ENCODE measurements at regions not wholly inside any gene's neighbourhood (a gene's known extent, or its start where the extent isn't known, plus 50 kb on each side); places are given as distances from the start of the nearest gene placed in this dataset.

DNA sequence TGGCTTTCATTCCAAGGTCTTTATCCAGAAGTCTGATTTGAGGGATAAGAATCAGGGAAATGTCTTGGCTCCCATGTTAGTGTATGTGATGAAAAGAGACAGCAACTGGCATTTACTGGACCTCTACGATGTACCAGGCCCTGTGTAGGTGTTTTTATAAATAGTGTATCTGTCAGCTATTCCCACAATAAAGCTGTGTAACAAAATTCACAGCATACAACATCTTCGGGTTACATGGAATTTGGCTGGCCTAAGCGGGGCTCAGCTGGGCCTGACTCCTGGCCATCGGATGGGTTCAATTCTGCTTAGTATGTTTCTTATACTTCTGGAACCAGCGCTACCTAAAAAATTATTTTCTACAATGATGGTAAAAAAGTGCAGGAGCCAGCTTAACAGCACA, 128.2 kb downstream of the SNX5 start:
- Histone ChIP-seq H3K36me3 (no peaks in the 10 kb centered on the region), H3K4me1 (peaks cover 5 to 12% of the 10 kb centered on the region in 2 donors), H3K9me3 (no peaks in the 10 kb centered on the region), H3K4me3 (no peak overlapping the region), H3K27ac (no peak overlapping the region), H3K27me3 (no peaks in the 10 kb centered on the region)
- DNase-seq (ENCODE audit: low spot score in 2 of 2) = no peak
- TF ChIP-seq POLR2A (IDR thresholded peaks at IDR 0.05) (no peak), POLR2AphosphoS5 (IDR thresholded peaks at IDR 0.05) (no peak)
- TF ChIP-seq, protein P1, sequence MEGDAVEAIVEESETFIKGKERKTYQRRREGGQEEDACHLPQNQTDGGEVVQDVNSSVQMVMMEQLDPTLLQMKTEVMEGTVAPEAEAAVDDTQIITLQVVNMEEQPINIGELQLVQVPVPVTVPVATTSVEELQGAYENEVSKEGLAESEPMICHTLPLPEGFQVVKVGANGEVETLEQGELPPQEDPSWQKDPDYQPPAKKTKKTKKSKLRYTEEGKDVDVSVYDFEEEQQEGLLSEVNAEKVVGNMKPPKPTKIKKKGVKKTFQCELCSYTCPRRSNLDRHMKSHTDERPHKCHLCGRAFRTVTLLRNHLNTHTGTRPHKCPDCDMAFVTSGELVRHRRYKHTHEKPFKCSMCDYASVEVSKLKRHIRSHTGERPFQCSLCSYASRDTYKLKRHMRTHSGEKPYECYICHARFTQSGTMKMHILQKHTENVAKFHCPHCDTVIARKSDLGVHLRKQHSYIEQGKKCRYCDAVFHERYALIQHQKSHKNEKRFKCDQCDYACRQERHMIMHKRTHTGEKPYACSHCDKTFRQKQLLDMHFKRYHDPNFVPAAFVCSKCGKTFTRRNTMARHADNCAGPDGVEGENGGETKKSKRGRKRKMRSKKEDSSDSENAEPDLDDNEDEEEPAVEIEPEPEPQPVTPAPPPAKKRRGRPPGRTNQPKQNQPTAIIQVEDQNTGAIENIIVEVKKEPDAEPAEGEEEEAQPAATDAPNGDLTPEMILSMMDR (IDR thresholded peaks at IDR 0.05) = no peak
- intact Hi-C loops (cut with DNase I; ENCODE audit: low total_unique reads) = loop anchor here (10.0 kb wide), 1 partner anchor 1044 kb away; no protein-coding TSS in a partner anchor

DNA sequence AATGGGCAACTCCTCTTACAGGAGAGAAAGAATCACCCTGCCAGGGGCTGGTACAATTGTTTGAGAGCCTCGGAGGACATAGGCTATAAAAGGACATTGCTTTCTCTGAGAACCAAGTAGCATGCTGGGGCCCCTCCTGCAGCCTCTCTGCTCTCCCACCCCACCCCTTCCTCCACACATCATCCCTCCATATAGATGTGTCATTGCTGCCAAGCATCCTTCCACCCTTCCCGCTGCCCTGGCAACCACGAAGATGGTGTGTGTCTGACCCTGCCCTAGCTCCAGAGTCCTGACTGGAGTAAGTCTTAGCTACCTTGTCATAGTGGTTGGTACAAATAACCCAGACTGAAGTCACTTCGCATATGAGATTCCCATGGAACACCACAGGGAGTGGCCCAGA, 129.7 kb downstream of the SNX5 start:
- H3K27me3 ChIP-seq = no peaks in the 10 kb centered on the region
- intact Hi-C loops (cut with DNase I; ENCODE audit: low total_unique reads) = no loop called here
- peaks cover 5 to 13% of the 10 kb centered on the region in 2 donors for H3K4me1 ChIP-seq
- H3K36me3 ChIP-seq = no peaks in the 10 kb centered on the region
- DNase-seq (ENCODE audit: low spot score in 2 of 2) = no peak
- H3K4me3 ChIP-seq = no peak overlapping the region
- H3K27ac ChIP-seq = no peak overlapping the region
- H3K9me3 ChIP-seq = no peaks in the 10 kb centered on the region
- no peak for TF ChIP-seq POLR2AphosphoS5 (IDR thresholded peaks at IDR 0.05)
- TF ChIP-seq POLR2A (IDR thresholded peaks at IDR 0.05) = no peak
- TF ChIP-seq, protein P1 (IDR thresholded peaks at IDR 0.05) = no peak

DNA sequence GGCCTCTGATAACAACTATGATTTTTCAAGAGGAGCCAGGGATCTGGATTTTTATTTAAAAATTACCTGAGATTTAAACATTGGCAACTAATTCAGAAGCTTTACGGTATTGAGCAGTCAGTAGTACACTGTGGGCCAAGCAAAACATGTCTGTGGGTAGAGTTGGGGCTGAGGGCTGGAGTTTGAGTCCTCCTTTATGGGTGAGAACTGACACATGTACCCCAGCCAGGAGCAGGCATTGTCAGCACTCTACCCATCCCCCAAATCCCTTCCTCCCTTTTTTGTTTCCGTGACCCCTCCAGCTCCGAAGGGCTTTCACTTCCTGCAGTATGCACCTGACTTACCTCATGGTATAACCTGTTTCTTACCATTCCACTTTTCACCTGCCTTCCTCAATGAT, 131.4 kb downstream of the SNX5 start:
- Histone ChIP-seq H3K27me3 (no peaks in the 10 kb centered on the region), H3K4me1 (peaks cover 0 to 7% of the 10 kb centered on the region in 2 donors), H3K36me3 (no peaks in the 10 kb centered on the region), H3K9me3 (no peaks in the 10 kb centered on the region), H3K27ac (peak overlapping the region; percentile 84 to 97), H3K4me3 (no peak overlapping the region)
- no peak for DNase-seq (ENCODE audit: low spot score in 2 of 2)
- TF ChIP-seq POLR2AphosphoS5 (IDR thresholded peaks at IDR 0.05) = no peak
- no peak for TF ChIP-seq POLR2A (IDR thresholded peaks at IDR 0.05)
- TF ChIP-seq, protein P1 (IDR thresholded peaks at IDR 0.05) = no peak
- intact Hi-C loops (cut with DNase I; ENCODE audit: low total_unique reads) = no loop called here

DNA sequence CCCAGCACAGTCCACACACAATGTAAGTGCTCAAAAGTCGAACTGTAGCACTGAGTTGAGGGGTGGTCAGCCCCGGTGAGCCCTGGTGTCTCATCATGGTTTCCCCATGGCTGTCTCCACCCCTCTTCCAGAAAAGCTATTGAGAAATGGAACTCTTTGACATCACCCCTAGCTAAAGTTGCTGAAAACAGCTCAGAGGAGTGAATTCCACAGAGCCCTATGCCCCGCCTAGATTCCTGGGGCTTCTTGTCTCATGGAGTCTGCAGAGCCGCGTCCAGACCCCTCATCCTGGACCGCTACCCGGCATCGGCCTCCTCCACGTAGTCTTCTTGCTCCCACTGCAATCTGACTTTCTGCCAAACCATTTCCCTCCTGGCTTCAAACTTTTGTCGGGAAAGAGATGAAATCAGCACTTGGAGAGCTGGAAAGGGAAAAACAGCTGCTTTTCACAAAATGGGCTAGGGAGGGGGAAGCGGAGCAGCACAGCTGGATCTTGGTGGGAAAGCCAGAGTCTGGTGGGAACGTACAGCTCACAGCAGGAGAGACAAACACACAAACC, 132.2 kb downstream of the SNX5 start:
- Histone ChIP-seq H3K36me3 (no peaks in the 10 kb centered on the region), H3K4me3 (peak overlapping the region in 1 of 3 donors; percentile 37), H3K4me1 (peaks cover 0 to 7% of the 10 kb centered on the region in 2 donors), H3K27me3 (no peaks in the 10 kb centered on the region), H3K27ac (peak overlapping the region; percentile 84 to 97), H3K9me3 (no peaks in the 10 kb centered on the region)
- intact Hi-C loops (cut with DNase I; ENCODE audit: low total_unique reads) = no loop called here
- DNase-seq (ENCODE audit: low spot score in 2 of 2) = peak in 1 of 2 donors; percentile 48
- peak in 1 of 3 donors; percentile 50 for TF ChIP-seq POLR2AphosphoS5 (IDR thresholded peaks at IDR 0.05)
- TF ChIP-seq POLR2A (IDR thresholded peaks at IDR 0.05) = no peak

DNA sequence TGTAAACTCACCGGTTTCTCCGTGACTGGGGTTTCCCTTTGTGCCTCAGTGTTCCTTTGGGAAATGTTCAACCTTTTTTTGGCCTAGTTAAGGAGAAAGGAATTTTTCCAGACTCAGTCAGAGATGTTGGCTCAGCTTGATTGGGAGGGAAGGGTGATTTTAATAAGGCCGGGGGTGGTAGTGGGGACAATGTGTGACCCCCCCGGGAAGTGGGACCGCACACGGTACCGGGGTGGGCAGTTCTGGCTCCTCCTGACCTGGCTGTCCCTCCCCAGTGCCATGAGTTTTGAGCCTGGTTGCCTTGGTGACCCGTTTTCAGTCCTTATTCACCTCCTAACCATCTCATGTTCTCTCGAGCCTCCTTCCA, 132.7 kb downstream of the SNX5 start:
- TF ChIP-seq POLR2A (IDR thresholded peaks at IDR 0.05) = no peak
- TF ChIP-seq, protein P1 (IDR thresholded peaks at IDR 0.05) = no peak

More for the DNA sequence above, 132.7 kb downstream of the SNX5 start:
- Histone ChIP-seq H3K4me1 (peaks cover 0 to 7% of the 10 kb centered on the region in 2 donors), H3K27me3 (no peaks in the 10 kb centered on the region), H3K27ac (peak overlapping the region; percentile 84 to 97), H3K4me3 (peak overlapping the region in 1 of 3 donors; percentile 37), H3K36me3 (no peaks in the 10 kb centered on the region), H3K9me3 (no peaks in the 10 kb centered on the region)
- intact Hi-C loops (cut with DNase I; ENCODE audit: low total_unique reads) = no loop called here
- DNase-seq (ENCODE audit: low spot score in 2 of 2) = no peak

Measured in breast epithelium (tissue), 4 donors.